ENCODE measurements at regions not wholly inside any gene's neighbourhood (a gene's known extent, or its start where the extent isn't known, plus 50 kb on each side); places are given as distances from the start of the nearest gene placed in this dataset.

DNA sequence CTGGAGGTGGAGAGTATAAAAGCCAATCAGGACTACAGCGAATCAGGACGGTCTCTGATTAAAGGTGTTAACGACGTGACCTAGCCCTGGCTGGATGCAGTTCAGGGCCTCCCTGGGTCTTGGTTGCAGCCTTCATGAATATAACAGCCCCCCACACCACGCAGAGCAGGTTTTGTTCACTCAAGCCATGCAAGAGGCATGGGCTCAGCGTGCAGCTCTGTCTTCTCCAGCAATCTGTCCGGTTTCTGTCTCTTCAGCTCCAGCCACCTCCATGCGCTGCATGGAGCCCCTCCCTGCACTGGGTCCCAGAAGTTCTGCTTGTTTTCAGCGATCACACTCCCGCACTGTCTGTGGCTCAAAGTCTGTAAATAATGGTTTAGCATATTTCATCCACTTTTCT lies 57.1 kb upstream of the CHRNA7 start:
- DNase-seq (ENCODE audit: low read depth, low spot score) (no peak), FAIRE-seq (no peak)
- ChIA-PET CTCF (no interaction called here), POLR2A (no interaction called here)
- H2AFZ ChIP-seq (ENCODE audit: low read depth, low read length): no peak overlapping the region
- no peaks in the 10 kb centered on the region for H3K9me3 ChIP-seq (replicated peaks; ENCODE audit: control insufficient read depth, insufficient read depth, low read length)
- H3K36me3 ChIP-seq (ENCODE audit: control insufficient read depth in 2 of 2, extremely low read depth in 1 of 2, insufficient read depth in 2 of 2, low read length in 2 of 2): no peaks in the 10 kb centered on the region
- dilution Hi-C loops (cut with MboI; ENCODE audit: extremely low pct_ligation_motif_present, low sequenced_read_pairs) (no loop called here), intact Hi-C loops (cut with micrococcal nuclease) (no loop called here)
- no peaks in the 10 kb centered on the region for H3K27me3 ChIP-seq (ENCODE audit: control insufficient read depth in 2 of 2, insufficient read depth in 2 of 2, low read length in 2 of 2)
- TF ChIP-seq MYC (IDR thresholded peaks at IDR 0.05; ENCODE audit: low read depth, low read length): no peak
- TF ChIP-seq, protein P1, sequence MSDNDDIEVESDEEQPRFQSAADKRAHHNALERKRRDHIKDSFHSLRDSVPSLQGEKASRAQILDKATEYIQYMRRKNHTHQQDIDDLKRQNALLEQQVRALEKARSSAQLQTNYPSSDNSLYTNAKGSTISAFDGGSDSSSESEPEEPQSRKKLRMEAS (IDR thresholded peaks at IDR 0.05; ENCODE audit: insufficient read depth, insufficient read length): no peak
- no peak for TF ChIP-seq FOS (IDR thresholded peaks at IDR 0.05; ENCODE audit: borderline replicate concordance, insufficient read depth, low read length)
- TF ChIP-seq CTCF (IDR thresholded peaks at IDR 0.05; ENCODE audit: extremely low read depth in 1 of 2, insufficient read depth in 1 of 2, low read depth in 1 of 2, low read length in 2 of 2): no peak
- TF ChIP-seq POLR2A (IDR thresholded peaks at IDR 0.05; ENCODE audit: low read depth, low read length): no peak
- no peak for TF ChIP-seq EZH2 (IDR thresholded peaks at IDR 0.05; ENCODE audit: borderline replicate concordance, low read depth, low read length, severe bottlenecking)
- TF ChIP-seq GATA2 (IDR thresholded peaks at IDR 0.05; ENCODE audit: insufficient read depth, insufficient read length, low read depth, low read length): no peak
- TF ChIP-seq JUN (IDR thresholded peaks at IDR 0.05; ENCODE audit: borderline replicate concordance, insufficient read depth, insufficient read length, low read depth): no peak
- TF ChIP-seq POLR2AphosphoS5 (IDR thresholded peaks at IDR 0.05; ENCODE audit: insufficient read depth, low read depth, low read length): no peak
- peaks cover 2% of the 10 kb centered on the region for H3K4me1 ChIP-seq (ENCODE audit: control insufficient read depth, extremely low read depth, insufficient read depth, low read length)
- no TSS peak for BruUV-seq (replicated peaks)
- no peak overlapping the region for H3K27ac ChIP-seq (ENCODE audit: insufficient read depth, low read depth, low read length)
- no peaks in the 10 kb centered on the region for H3K9me1 ChIP-seq (replicated peaks; ENCODE audit: control insufficient read depth, extremely low read depth, insufficient read depth, low read length)
- H3K4me2 ChIP-seq (ENCODE audit: insufficient read depth, low read length): no peak overlapping the region
- no peaks in the 10 kb centered on the region for H3K79me2 ChIP-seq (ENCODE audit: control insufficient read depth, insufficient read depth, low read length)
- H3K9ac ChIP-seq (replicated peaks; ENCODE audit: extremely low read depth, insufficient read depth, low read length): no peak overlapping the region
- no peaks in the 10 kb centered on the region for H4K20me1 ChIP-seq (replicated peaks; ENCODE audit: control insufficient read depth, extremely low read depth, insufficient read depth, low read length)
- no peak overlapping the region for H3K4me3 ChIP-seq (replicated peaks in 1 of 3; ENCODE audit: insufficient read depth in 1 of 3, low read depth in 1 of 3, low read length in 3 of 3)

All from endothelial cell of umbilical vein (primary cell).